Epidermal melanocyte (primary cell): ENCODE measurements at regions not wholly inside any gene's neighbourhood (a gene's known extent, or its start where the extent isn't known, plus 50 kb on each side); places are given as distances from the start of the nearest gene placed in this dataset.

Experiments
- DNase-seq: peaks from one replicate; pipeline ENCODE4 v3.0.0; 2011; ENCODE audit warnings: low spot score; ENCODE audit not compliant: insufficient read length

DNA sequence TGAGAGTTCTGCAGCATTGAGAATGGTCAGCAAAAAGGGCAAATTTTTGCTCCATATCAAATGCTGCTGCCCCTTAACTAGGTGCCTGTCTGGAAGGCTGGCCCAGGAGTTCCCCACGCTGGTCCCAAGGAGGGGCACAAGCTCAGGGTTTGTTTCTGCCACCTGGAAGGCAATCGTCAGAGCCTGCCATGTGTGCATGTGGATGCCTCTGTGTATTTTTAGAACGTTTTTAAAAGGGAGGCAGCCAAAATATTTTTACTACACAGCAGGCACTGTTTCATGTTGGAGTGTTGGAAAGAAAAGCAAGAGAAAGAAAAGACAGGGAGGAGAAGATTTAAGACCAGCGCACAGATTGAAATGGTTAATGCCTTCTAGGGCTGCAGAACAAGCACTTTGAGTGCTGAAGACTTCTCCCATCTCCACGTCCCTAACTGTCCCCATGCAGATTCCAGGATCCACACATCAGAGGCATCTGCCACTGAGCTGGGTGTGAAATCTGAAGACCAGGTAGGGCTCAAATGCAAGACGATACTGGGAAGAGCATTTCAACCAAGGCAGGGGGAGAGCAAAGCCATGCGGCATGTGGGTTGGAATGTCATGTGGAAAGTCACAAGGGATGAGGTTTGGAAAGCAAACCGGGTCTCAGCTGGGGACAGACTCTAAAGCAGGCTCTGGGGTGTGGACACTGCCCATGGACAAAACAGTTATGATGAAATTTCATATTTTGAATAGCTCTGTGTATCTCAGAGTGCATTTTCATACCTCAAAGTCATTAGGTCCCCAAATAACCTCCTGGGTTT is 557.2 kb downstream of the BCL11B start:
- no peak for DNase-seq

DNA sequence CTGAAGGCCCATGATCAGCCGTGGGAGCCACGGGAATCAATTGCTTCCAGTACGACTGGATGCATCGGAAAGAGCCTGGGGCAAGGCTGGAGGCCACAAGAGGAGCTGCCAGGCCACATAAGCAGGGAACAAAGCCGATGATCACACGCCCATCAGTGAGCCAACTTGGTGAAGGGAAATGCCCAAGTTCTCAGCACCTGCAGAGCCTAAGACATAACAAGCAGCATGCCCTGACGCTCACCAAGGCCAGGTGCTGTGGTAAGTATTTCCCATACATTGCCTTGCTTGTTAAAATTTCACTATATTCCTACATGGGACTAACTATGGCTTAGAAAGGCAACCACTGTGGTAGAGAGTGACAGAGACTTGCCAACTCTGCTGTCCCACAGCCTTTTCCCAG is 555.9 kb downstream of the BCL11B start:
- no peak for DNase-seq

- DNase-seq: no peak
These were observed 550.9 kb downstream of the BCL11B start for GRCh38 chr14:98721061-98721460.

- no peak for DNase-seq
These were observed 547.3 kb downstream of the BCL11B start for GRCh38 chr14:98724734-98725133.

DNA sequence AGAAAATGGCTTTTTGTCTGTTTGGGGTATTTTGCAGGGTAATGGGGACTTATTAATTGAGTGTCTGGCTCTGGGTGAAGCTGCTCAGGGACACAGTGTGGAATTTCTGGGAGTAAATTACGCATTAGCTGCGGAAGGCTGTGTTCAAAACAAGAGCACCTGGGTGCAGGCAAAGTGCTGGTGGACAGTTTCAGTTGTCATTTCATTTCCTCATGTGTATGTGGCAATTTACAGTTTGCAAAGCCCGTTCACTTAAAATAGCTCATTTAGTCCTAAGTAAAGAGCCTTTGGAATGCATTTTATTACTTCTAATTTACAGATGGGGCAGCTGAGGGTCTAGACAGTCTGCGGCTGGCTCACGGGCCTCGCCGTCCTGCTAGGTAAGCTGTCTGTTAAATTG is 546.8 kb downstream of the BCL11B start:
- no peak for DNase-seq

DNA sequence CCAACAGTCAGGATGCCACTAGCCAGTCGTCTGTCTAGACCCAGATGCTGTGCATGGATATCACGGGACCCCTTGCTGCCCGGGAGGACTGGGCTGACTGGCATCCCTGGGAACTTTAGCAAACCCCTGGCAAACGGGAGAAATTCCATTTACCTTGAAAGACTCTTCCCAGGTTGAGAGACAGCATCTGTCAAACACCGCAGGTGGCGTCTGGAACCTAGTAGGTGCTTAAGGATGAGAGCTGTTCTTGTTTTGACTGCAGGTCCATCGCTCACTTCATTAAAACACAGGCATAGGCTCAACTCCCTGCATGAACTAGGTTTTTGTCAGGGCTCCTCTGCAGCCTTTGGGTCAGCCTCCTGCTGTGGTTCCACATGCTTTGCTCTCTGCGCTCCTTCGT is 546.3 kb downstream of the BCL11B start:
- DNase-seq: no peak

DNA sequence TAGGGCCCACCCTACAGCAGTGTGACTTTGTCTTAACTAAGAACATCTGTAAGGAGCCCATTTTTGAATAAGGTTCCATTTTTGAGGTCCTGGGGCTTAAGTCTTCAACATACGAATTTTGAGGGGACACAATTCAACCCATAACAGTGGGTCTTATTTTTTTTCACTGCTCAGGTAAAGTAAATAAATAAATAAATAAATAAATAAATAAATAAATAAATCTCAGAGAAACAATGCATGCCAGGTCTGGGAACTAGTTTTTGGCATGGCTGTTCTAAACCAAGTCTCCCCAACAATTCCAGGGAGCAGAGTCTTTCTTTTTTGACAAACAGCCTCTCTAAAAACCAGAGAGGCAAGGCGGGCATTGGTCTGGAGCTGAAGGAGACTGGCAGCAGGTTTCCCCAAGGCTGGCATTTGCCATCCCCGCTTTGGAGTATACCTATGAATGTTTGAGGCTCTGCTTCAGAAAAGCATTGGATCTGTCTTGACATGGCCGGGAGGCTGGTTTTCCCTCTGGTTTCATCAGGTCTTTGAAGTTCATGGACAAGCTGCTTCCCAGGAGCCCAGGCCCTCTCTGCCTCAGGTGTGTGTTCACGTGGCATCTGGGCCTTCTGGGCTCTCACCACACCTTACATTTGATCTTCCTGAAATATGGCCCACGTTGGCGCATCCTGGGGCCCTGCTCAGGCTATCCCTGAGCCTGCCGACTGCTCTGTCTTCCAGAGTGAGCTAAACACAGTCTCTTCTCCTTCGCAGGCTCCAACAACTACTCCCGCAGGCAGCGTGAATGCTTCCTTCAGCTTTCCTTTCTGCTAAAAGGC is 545.2 kb downstream of the BCL11B start:
- no peak for DNase-seq

GRCh38 chr14:98728024-98728423 is 544.0 kb downstream of the BCL11B start:
- no peak for DNase-seq

DNA sequence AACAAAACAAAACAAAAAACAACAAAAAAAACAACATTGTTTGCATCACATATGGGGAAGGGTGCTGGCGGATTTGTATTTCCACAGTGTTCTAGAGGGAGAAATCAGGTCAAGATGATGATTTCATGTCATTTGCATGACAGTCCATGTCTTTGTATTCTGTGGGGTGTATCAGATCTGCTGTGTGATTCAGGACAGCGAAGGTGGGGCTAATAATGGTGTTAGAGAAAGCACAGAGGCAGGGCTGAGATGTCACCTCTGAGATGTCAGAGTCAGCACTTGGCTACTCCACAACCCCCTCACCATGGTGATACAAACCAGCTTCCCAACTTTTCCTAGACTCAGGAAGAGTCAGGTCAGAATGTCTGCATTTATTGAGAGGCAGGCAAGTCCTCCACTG is 543.2 kb downstream of the BCL11B start:
- DNase-seq: no peak

DNA sequence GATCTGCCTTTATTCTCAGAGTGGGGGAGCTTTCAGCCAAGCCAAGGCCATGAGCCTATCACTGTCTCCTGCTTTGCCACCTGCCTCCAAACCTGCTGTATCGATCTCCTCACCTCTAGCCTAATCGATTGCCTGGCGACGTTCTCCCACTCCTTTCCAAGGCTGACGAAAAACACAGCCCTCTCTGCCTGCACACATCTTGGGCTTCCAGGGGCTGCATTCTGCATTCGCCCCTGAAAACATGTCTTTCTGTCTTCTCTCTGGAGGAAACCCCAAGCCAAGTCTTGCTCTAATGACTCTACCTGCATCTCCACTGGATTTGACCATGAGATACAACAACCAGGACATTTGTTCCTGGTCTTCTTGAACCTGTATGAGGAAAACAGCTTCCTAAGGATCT is 540.7 kb downstream of the BCL11B start:
- no peak for DNase-seq

DNA sequence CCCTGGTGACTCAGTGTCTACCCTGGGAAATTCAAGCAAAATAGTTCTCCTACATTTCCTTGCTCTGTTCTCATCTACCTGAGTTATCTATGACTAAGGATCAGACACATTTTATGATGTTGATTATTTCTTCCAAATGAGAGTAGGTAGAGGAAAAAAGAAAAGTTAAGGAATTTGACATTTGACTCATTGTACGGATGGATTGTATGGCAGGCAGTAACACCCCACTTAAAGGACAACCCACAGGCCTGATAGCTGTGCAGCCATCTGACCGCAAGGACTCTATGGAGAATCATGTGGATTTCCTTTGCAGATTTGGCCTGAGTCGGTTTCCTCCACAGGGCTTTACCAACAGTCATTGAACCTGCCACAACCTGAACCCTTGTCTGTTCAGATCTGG is 540.3 kb downstream of the BCL11B start:
- DNase-seq: no peak

DNA sequence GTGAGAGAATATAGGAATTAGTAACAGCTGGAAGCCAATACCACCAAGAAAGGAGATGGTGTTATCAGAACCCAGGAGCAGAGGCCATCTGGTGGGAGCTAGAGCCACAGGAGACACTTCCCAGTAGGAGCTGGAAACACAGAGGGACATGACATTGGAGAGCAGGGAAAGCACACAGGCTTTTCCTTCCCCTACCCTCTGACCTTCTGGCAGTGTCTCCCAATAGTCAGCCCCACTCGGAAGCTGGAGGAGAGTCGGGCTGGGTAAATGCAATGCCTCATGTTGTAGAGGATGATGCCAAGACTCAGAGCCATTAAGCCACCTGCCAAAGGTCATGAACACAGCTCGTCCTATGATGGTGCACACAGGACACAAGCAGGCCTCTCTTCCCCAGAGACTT is 538.5 kb downstream of the BCL11B start:
- no peak for DNase-seq

- DNase-seq: no peak
These were observed 535.2 kb downstream of the BCL11B start for GRCh38 chr14:98736701-98737338.

DNA sequence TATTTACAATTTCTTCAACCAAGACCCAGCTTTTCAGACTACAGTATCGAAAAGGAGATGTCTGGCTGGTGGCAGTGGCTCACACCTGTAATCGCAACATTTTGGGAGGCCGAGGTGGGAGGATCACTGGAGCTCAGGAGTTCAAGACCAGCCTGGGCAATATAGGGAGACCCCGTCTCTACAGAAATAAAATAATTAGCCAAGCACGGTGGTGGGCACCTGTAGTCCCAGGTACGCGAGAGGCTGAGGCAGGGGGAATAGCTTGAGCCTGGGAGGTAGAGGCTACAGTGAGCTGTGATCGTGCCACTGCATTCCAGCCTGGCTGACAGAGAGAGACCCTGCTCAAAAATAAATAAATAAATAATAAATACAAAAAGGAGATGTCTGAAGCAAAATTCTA is 530.5 kb downstream of the BCL11B start:
- no peak for DNase-seq

GRCh38 chr14:98742001-98742400 is 530.0 kb downstream of the BCL11B start:
- DNase-seq: no peak

GRCh38 chr14:98743536-98743935 is 528.5 kb downstream of the BCL11B start:
- no peak for DNase-seq

DNA sequence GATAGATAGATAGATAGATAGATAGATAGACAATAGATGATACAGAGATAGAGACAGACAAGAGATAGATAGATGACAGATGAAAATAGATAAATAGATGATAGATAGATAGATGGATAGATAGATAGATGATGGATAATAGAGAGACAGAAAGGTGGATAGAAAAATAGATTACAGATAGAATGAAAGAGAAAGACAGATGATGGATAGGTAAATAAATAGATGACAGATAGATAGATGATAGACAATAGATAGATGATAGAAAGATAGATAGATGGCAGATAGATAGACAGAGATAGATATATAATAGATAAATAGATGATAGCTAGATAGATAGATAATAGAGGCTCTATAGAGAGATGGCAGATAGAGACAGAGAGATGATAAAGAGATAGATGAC is 523.0 kb downstream of the BCL11B start:
- no peak for DNase-seq

GRCh38 chr14:98751110-98751509 is 520.9 kb downstream of the BCL11B start:
- no peak for DNase-seq

DNA sequence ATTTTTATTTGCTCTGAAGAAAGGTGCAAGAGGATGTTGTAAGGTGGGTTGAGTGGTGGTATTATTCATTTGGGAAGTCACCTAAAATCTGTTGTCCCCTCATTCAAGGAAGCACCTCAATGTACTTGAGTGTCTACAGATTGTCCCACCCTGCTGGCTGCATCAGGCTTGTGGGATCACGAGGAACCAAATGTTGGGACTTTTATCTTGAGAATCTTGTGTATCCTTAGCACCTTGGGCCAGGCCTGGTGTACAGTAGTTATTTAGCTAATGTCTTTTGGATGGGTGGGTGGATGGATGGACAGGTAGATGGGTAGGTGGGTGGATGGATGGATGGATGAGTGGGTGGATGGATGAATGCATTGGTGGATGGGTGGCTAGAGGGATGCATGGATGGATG is 519.3 kb downstream of the BCL11B start:
- no peak for DNase-seq

GRCh38 chr14:98754343-98755020 is 517.5 kb downstream of the BCL11B start:
- DNase-seq: no peak

GRCh38 chr14:98756749-98757148 is 515.2 kb downstream of the BCL11B start:
- no peak for DNase-seq

DNA sequence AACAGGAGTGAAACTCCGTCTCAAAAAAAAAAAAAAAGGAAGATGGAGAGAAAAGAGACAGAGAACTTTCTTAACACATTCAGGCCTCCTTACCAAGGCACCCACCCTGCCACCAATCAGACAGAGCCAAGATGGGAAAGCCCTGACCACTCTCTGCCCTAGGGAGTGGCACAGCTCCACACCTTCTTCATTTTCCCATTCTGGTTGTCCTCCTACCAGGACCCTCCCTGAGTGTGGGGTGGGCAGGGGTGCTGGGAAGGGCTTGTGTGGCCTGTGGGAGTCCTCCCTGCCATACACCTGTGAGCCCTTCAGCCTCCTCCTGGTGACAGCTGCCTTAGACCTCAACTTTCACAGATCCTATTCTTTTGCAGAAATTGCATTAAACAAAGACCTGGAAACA is 513.6 kb downstream of the BCL11B start:
- no peak for DNase-seq
